ENCODE measurements at regions not wholly inside any gene's neighbourhood (a gene's known extent, or its start where the extent isn't known, plus 50 kb on each side); places are given as distances from the start of the nearest gene placed in this dataset.

DNA sequence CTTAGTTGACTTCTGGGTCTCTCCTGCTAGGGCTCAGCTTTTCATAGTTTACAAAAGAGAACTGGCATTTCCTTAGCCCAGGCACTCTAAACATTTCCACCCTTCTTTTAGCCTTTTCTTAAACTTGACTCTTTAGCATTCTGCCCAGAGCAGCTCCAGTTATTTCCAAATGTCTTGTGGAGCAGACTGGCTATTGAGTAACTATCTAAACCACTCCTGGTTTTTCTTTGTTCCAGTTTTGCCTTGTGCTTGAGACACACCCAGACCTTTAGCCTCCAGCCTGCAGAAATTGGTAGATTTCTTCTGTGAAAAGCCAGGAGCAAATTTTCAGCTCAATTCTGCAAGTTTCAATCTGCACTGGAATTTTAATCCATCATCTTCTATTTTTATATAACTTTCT, 1813.1 kb downstream of the OLFM4 start:
- TF ChIP-seq JUN (CRISPR knock-in tag; IDR thresholded peaks at IDR 0.05) (no peak), ZNF263 (CRISPR knock-in tag; IDR thresholded peaks at IDR 0.05; ENCODE audit: low read depth) (no peak), ETV6 (CRISPR knock-in tag; IDR thresholded peaks at IDR 0.05) (no peak), ELF4 (CRISPR knock-in tag; IDR thresholded peaks at IDR 0.05; ENCODE audit: low read depth) (no peak), CREM (CRISPR knock-in tag; IDR thresholded peaks at IDR 0.05) (no peak)
- TF ChIP-seq, protein P1, sequence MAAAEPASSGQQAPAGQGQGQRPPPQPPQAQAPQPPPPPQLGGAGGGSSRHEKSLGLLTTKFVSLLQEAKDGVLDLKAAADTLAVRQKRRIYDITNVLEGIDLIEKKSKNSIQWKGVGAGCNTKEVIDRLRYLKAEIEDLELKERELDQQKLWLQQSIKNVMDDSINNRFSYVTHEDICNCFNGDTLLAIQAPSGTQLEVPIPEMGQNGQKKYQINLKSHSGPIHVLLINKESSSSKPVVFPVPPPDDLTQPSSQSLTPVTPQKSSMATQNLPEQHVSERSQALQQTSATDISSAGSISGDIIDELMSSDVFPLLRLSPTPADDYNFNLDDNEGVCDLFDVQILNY (CRISPR knock-in tag; IDR thresholded peaks at IDR 0.05): no peak
- TF ChIP-seq, protein P2, sequence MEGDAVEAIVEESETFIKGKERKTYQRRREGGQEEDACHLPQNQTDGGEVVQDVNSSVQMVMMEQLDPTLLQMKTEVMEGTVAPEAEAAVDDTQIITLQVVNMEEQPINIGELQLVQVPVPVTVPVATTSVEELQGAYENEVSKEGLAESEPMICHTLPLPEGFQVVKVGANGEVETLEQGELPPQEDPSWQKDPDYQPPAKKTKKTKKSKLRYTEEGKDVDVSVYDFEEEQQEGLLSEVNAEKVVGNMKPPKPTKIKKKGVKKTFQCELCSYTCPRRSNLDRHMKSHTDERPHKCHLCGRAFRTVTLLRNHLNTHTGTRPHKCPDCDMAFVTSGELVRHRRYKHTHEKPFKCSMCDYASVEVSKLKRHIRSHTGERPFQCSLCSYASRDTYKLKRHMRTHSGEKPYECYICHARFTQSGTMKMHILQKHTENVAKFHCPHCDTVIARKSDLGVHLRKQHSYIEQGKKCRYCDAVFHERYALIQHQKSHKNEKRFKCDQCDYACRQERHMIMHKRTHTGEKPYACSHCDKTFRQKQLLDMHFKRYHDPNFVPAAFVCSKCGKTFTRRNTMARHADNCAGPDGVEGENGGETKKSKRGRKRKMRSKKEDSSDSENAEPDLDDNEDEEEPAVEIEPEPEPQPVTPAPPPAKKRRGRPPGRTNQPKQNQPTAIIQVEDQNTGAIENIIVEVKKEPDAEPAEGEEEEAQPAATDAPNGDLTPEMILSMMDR (IDR thresholded peaks at IDR 0.05): no peak
